ENCODE measurements at regions not wholly inside any gene's neighbourhood (a gene's known extent, or its start where the extent isn't known, plus 50 kb on each side); places are given as distances from the start of the nearest gene placed in this dataset.

- Histone ChIP-seq H3K4me3 (no peak overlapping the region), H3K4me1 (no peaks in the 10 kb centered on the region), H3K9me3 (no peaks in the 10 kb centered on the region), H3K36me3 (no peaks in the 10 kb centered on the region), H3K27me3 (replicated peaks in 1 of 7) (no peaks in the 10 kb centered on the region), H3K27ac (no peak overlapping the region)
- no peak for DNase-seq
- intact Hi-C loops (cut with DNase I; ENCODE audit: low total_unique reads), result no loop called here
- TF ChIP-seq POLR2AphosphoS5 (IDR thresholded peaks at IDR 0.05) (no peak), CTCF (IDR thresholded peaks at IDR 0.05 in 8 of 11, conservative IDR thresholded peaks at IDR 0.05 in 3 of 11) (no peak), POLR2A (IDR thresholded peaks at IDR 0.05) (no peak)
- 65 to 78% (median 69%) methylated on average over 6 of the region's 6 CpGs for WGBS, 5 donors
Measured at GRCh38 chr10:109475711-109476421, 447.4 kb downstream of the XPNPEP1 start.

- TF ChIP-seq POLR2AphosphoS5 (IDR thresholded peaks at IDR 0.05) (no peak), POLR2A (IDR thresholded peaks at IDR 0.05) (no peak)
- no peak overlapping the region for H3K27ac ChIP-seq
- H3K36me3 ChIP-seq, result no peaks in the 10 kb centered on the region
- H3K4me3 ChIP-seq, result no peak overlapping the region
- WGBS, 5 donors, result 15 to 26% (median 20%) methylated on average over 4 of the region's 4 CpGs
- no peaks in the 10 kb centered on the region for H3K27me3 ChIP-seq (replicated peaks in 1 of 7)
- H3K9me3 ChIP-seq, result no peaks in the 10 kb centered on the region
- no peaks in the 10 kb centered on the region for H3K4me1 ChIP-seq
- intact Hi-C loops (cut with DNase I; ENCODE audit: low total_unique reads), result no loop called here
- no peak for DNase-seq
Measured at GRCh38 chr10:109474812-109475211, 448.5 kb downstream of the XPNPEP1 start.

DNA sequence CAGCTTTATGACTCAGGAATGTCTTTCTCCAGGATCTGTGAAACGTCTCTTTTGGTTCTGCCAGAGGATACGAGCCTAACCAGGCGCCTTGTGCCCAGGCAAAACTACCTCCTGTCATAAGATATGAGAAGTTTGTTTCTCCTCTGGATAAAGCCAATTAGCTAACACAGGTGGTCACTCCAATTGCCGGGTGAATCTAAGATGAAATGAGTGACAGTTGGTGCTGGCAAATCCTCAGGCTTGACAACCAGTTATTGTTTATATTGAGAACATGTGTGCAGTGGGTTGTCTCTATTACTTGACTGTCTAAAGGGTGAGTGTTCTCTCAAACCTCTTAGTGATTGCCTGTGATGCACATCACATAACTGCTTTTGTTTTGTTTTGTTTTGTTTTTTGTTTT is 449.1 kb downstream of the XPNPEP1 start:
- intact Hi-C loops (cut with DNase I; ENCODE audit: low total_unique reads), result no loop called here
- no peak overlapping the region for H3K4me3 ChIP-seq
- no peaks in the 10 kb centered on the region for H3K27me3 ChIP-seq (replicated peaks in 1 of 7)
- no peak overlapping the region for H3K27ac ChIP-seq
- H3K4me1 ChIP-seq, result no peaks in the 10 kb centered on the region
- DNase-seq, result no peak
- H3K9me3 ChIP-seq, result no peaks in the 10 kb centered on the region
- H3K36me3 ChIP-seq, result no peaks in the 10 kb centered on the region
- WGBS, 5 donors, result 46 to 53% (median 51%) methylated on average over 4 of the region's 4 CpGs
- no peak for TF ChIP-seq POLR2A (IDR thresholded peaks at IDR 0.05)
- TF ChIP-seq CTCF (IDR thresholded peaks at IDR 0.05 in 8 of 11, conservative IDR thresholded peaks at IDR 0.05 in 3 of 11), result no peak
- no peak for TF ChIP-seq POLR2AphosphoS5 (IDR thresholded peaks at IDR 0.05)

DNA sequence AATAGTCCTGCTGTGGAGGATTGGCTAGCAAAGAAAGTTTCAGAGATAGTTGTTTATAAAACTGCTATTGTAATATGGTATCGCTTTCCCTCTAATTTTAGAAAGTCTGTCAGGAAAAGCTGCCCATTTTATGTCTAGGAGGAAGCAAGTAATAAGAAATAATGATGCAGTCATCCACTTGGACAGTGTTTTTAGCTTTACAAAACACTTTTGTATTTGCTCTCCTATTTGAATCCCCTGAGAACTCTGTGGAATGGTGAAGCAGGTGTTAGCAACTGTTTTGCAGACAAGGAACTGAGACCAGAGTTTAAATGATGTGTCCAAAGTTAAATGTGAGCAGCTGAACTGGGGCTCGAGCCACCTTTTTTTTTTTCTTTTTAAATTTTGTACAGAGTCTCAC is 455.8 kb downstream of the XPNPEP1 start:
- intact Hi-C loops (cut with DNase I; ENCODE audit: low total_unique reads), result no loop called here
- H3K4me1 ChIP-seq, result no peaks in the 10 kb centered on the region
- TF ChIP-seq POLR2A (IDR thresholded peaks at IDR 0.05), result no peak
- no peak for TF ChIP-seq CTCF (IDR thresholded peaks at IDR 0.05 in 8 of 11, conservative IDR thresholded peaks at IDR 0.05 in 3 of 11)
- no peak for TF ChIP-seq POLR2AphosphoS5 (IDR thresholded peaks at IDR 0.05)
- H3K36me3 ChIP-seq, result no peaks in the 10 kb centered on the region
- H3K9me3 ChIP-seq, result no peaks in the 10 kb centered on the region
- 67 to 74% (median 72%) methylated on average over 2 of the region's 2 CpGs for WGBS, 5 donors
- H3K4me3 ChIP-seq, result no peak overlapping the region
- no peak for DNase-seq
- H3K27ac ChIP-seq, result no peak overlapping the region
- H3K27me3 ChIP-seq (replicated peaks in 1 of 7), result peaks cover 0 to 3% (median 0%) of the 10 kb centered on the region in 7 donors

All from spleen (tissue), 11 donors.